Spleen (tissue), 7 donors: ENCODE measurements at regions not wholly inside any gene's neighbourhood (a gene's known extent, or its start where the extent isn't known, plus 50 kb on each side); places are given as distances from the start of the nearest gene placed in this dataset.

ENCODE experiments used
- CTCF ChIP-seq, 11 experiments: fragments of 200-600 bp in 7 of 11; fragments of 450-650 bp in 4 of 11; sonication (generic) in 4 of 11; IDR thresholded peaks in 8 of 11; conservative IDR thresholded peaks in 3 of 11; 1 replicate in 7 of 11; 2 replicates in 4 of 11; pipeline versions ENCODE4 v1.4.0 to v1.8.0; 2016 to 2021; ENCODE audit warnings: antibody characterized with exemption in 11 of 11, inconsistent platforms in 4 of 11, mild to moderate bottlenecking in 1 of 11
- POLR2A ChIP-seq, 3 donors: fragments of 450-650 bp; IDR thresholded peaks; one replicate each; pipeline ENCODE4 v1.5.1; 2017; ENCODE audit warnings: antibody characterized with exemption in 3 of 3, mild to moderate bottlenecking in 1 of 3
- POLR2AphosphoS5 ChIP-seq, 3 donors: sonication (generic); formaldehyde crosslinking; IDR thresholded peaks; one replicate each; pipeline ENCODE4 v1.5.1; 2017; ENCODE audit warnings: antibody characterized with exemption in 3 of 3
- donor health status: DM: no; HTN: no; CAD: no; lungs with moderate emphysema.
- donor health status: DM: no; HTN: no; CAD: no.
- donor health status: DM: no; HTN: no; CAD: no.

- TF ChIP-seq POLR2A (IDR thresholded peaks at IDR 0.05), result no peak
- no peak for TF ChIP-seq CTCF (IDR thresholded peaks at IDR 0.05 in 8 of 11, conservative IDR thresholded peaks at IDR 0.05 in 3 of 11)
- TF ChIP-seq POLR2AphosphoS5 (IDR thresholded peaks at IDR 0.05), result no peak
Measured at GRCh38 chr6:85752602-85753001, 109.9 kb upstream of the SYNCRIP start.
